Neutrophil (primary cell): ENCODE measurements at regions not wholly inside any gene's neighbourhood (a gene's known extent, or its start where the extent isn't known, plus 50 kb on each side); places are given as distances from the start of the nearest gene placed in this dataset.

ENCODE experiments used
- H3K27ac ChIP-seq: fragments of 200-600 bp; sonication (generic); 2 replicates; pipeline ENCODE4 v1.5.1; 2016; ENCODE audit warnings: mild to moderate bottlenecking, moderate library complexity
- H3K27me3 ChIP-seq: fragments of 200-600 bp; sonication (generic); 2 replicates; pipeline ENCODE4 v1.6.0; 2016; ENCODE audit warnings: mild to moderate bottlenecking
- H3K36me3 ChIP-seq: fragments of 200-600 bp; sonication (generic); 2 replicates; pipeline ENCODE4 v1.5.1; 2017
- H3K4me1 ChIP-seq, 2 experiments: fragments of 200-600 bp in 1 of 2; sonication (generic) in 1 of 2; 1 replicate in 1 of 2; 2 replicates in 1 of 2; pipeline versions ENCODE4 v1.5.1 to v1.6.1; 2013 to 2016; ENCODE audit warnings: low read depth in 1 of 2, low read length in 1 of 2, mild to moderate bottlenecking in 1 of 2, moderate library complexity in 1 of 2; ENCODE audit not compliant: control insufficient read depth in 1 of 2, insufficient read depth in 1 of 2
- H3K4me3 ChIP-seq, 2 experiments: fragments of 200-600 bp in 1 of 2; sonication (generic) in 1 of 2; 1 replicate in 1 of 2; 2 replicates in 1 of 2; pipeline ENCODE4 v1.5.1; 2013 to 2016; ENCODE audit warnings: low read depth in 1 of 2, low read length in 1 of 2, mild to moderate bottlenecking in 1 of 2, moderate library complexity in 1 of 2
- H3K9me3 ChIP-seq: fragments of 200-600 bp; sonication (generic); 2 replicates; pipeline ENCODE4 v1.5.1; 2016
- TF ChIP-seq, protein P1 (sequence below): fragments of 200-600 bp; sonication (generic); IDR thresholded peaks from 2 replicates; pipeline ENCODE4 v1.5.1; 2016; ENCODE audit warnings: antibody characterized with exemption

DNA sequence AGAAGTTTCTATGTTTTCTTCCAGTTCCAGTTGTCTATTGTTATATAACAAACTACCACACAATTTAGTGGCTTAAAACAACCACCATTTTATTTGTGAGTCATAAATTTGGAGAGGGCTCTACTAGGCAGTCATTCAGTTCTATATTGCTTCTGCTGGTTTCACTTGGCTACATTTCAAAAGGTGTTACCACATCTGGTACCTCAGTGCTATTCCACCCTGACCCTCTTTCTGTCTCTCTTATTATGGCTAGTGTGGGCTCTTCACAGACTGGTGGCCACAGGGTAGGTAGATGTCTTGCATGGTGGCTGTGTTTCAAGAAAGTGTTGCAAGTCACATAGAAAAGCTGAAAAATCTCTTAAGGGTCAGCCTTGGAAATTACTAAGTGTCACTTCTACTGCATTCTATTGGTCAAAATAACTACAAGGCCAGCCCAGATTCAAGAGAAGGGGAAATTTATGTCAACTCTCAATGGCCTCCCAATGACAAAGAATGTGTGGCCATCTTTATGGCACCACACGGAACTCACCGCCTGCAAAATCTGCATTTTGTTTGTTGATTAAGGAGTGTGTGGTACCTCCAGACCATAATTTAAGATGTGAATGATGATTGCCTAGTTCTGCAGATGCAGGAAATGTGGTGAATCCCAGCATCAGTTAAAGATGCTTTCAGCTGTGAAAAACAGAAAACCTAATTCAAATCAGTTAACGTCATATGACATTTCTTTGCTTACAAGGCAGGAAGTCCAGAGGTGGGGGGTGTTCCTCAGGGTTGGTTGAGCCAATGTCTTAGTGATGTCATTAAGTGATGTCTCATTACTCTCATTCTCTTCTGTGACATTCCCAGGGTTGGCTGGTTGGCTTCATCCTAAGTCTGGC lies 105.8 kb upstream of the RASGRP1 start:
- TF ChIP-seq, protein P1, sequence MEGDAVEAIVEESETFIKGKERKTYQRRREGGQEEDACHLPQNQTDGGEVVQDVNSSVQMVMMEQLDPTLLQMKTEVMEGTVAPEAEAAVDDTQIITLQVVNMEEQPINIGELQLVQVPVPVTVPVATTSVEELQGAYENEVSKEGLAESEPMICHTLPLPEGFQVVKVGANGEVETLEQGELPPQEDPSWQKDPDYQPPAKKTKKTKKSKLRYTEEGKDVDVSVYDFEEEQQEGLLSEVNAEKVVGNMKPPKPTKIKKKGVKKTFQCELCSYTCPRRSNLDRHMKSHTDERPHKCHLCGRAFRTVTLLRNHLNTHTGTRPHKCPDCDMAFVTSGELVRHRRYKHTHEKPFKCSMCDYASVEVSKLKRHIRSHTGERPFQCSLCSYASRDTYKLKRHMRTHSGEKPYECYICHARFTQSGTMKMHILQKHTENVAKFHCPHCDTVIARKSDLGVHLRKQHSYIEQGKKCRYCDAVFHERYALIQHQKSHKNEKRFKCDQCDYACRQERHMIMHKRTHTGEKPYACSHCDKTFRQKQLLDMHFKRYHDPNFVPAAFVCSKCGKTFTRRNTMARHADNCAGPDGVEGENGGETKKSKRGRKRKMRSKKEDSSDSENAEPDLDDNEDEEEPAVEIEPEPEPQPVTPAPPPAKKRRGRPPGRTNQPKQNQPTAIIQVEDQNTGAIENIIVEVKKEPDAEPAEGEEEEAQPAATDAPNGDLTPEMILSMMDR: no peak
- no peak overlapping the region for H3K4me3 ChIP-seq
- H3K36me3 ChIP-seq: no peaks in the 10 kb centered on the region
- no peak overlapping the region for H3K27ac ChIP-seq
- no peaks in the 10 kb centered on the region for H3K27me3 ChIP-seq
- H3K9me3 ChIP-seq: no peaks in the 10 kb centered on the region
- H3K4me1 ChIP-seq: peaks cover 5 to 15% of the 10 kb centered on the region in 2 experiments

GRCh38 chr15:38671006-38671387 lies 106.4 kb upstream of the RASGRP1 start:
- no peak overlapping the region for H3K4me3 ChIP-seq
- H3K27ac ChIP-seq: no peak overlapping the region
- peaks cover 5 to 15% of the 10 kb centered on the region in 2 experiments for H3K4me1 ChIP-seq
- no peaks in the 10 kb centered on the region for H3K27me3 ChIP-seq
- TF ChIP-seq, protein P1: no peak
- H3K36me3 ChIP-seq: no peaks in the 10 kb centered on the region
- no peaks in the 10 kb centered on the region for H3K9me3 ChIP-seq

DNA sequence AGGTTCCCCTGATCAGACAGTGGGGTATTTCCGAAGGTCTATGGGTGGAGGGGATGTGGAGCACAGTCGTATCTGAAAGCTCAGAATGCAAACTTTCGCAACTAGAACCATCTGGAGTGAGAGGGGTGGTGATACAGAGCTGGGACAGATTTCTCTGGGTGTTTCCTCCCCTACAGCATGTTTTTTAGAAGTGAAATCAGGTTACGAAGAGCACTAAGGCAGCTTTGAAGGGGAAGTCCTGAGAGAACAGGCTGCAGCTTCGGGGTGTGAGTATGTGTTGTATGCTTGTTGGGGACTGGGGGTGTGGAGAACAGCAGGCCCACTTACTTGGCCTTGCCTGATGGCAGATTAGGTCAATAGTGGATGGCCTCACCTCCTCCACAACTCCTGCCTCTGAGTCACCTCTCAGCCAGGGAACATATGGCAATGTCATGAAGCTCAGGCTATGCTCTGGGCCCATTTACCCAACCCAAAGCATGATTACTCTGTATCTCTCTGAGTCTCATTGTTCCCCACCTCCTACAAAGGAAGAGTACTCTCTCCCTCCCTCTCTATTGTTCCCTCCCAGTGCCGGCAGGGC lies 107.2 kb upstream of the RASGRP1 start:
- peaks cover 5 to 14% of the 10 kb centered on the region in 2 experiments for H3K4me1 ChIP-seq
- TF ChIP-seq, protein P1: no peak
- no peaks in the 10 kb centered on the region for H3K9me3 ChIP-seq
- no peak overlapping the region for H3K27ac ChIP-seq
- H3K4me3 ChIP-seq: no peak overlapping the region
- H3K36me3 ChIP-seq: no peaks in the 10 kb centered on the region
- no peaks in the 10 kb centered on the region for H3K27me3 ChIP-seq

GRCh38 chr15:38672273-38672672 lies 107.7 kb upstream of the RASGRP1 start:
- Histone ChIP-seq H3K27ac (no peak overlapping the region), H3K4me3 (no peak overlapping the region), H3K27me3 (no peaks in the 10 kb centered on the region), H3K9me3 (no peaks in the 10 kb centered on the region), H3K4me1 (peaks cover 5 to 9% of the 10 kb centered on the region in 2 experiments), H3K36me3 (no peaks in the 10 kb centered on the region)
- TF ChIP-seq, protein P1: no peak

GRCh38 chr15:38672814-38673670 lies 108.4 kb upstream of the RASGRP1 start:
- Histone ChIP-seq H3K4me3 (no peak overlapping the region), H3K36me3 (no peaks in the 10 kb centered on the region), H3K27ac (no peak overlapping the region), H3K9me3 (no peaks in the 10 kb centered on the region), H3K27me3 (no peaks in the 10 kb centered on the region), H3K4me1 (peaks cover 5 to 9% of the 10 kb centered on the region in 2 experiments)
- TF ChIP-seq, protein P1: no peak
